Neuronal stem cell (in vitro differentiated cells): ENCODE measurements at regions not wholly inside any gene's neighbourhood (a gene's known extent, or its start where the extent isn't known, plus 50 kb on each side); places are given as distances from the start of the nearest gene placed in this dataset.

ENCODE experiments used
- DNase-seq: peaks from one replicate; pipeline ENCODE4 v3.0.0-alpha.2; 2013; ENCODE audit warnings: low spot score
- H2AFZ ChIP-seq: one replicate; pipeline ENCODE4 v1.6.1; 2013; ENCODE audit warnings: mild to moderate bottlenecking, low read length, inconsistent platforms
- H2AK5ac ChIP-seq: 2 replicates; pipeline ENCODE4 v1.6.1; 2013; ENCODE audit warnings: low read depth, mild to moderate bottlenecking, inconsistent platforms, low read length, moderate library complexity, mixed read lengths
- H2BK120ac ChIP-seq: 2 replicates; pipeline ENCODE4 v1.6.1; 2013; ENCODE audit warnings: low read depth, mild to moderate bottlenecking, inconsistent platforms, low read length, moderate library complexity, mixed read lengths
- H2BK12ac ChIP-seq: one replicate; pipeline ENCODE4 v1.6.1; 2013; ENCODE audit warnings: low read length, inconsistent platforms
- H2BK15ac ChIP-seq: 2 replicates; pipeline ENCODE4 v1.6.1; 2013; ENCODE audit warnings: mild to moderate bottlenecking, low read length, inconsistent platforms, mixed read lengths
- H2BK5ac ChIP-seq: one replicate; pipeline ENCODE4 v1.6.1; 2013; ENCODE audit warnings: inconsistent platforms, mild to moderate bottlenecking, low read length, moderate library complexity
- H3K14ac ChIP-seq: one replicate; pipeline ENCODE4 v1.6.1; 2013; ENCODE audit warnings: low read length, inconsistent platforms
- H3K18ac ChIP-seq: 2 replicates; pipeline ENCODE4 v1.6.1; 2013; ENCODE audit warnings: low read length, inconsistent platforms
- H3K23ac ChIP-seq: 2 replicates; pipeline ENCODE4 v1.6.1; 2013; ENCODE audit warnings: low read depth, mild to moderate bottlenecking, mixed read lengths, low read length, inconsistent platforms; ENCODE audit not compliant: poor library complexity
- H3K27ac ChIP-seq: replicated peaks from 3 replicates; pipeline ENCODE4 v1.5.1; 2013; ENCODE audit warnings: low read length, inconsistent platforms
- H3K27me3 ChIP-seq, 3 experiments: 2 replicates each; pipeline ENCODE4 v1.6.1; 2013; ENCODE audit warnings: low read length in 3 of 3, mild to moderate bottlenecking in 2 of 3, inconsistent platforms in 1 of 3, low read depth in 1 of 3, mixed read lengths in 1 of 3, moderate library complexity in 1 of 3; ENCODE audit not compliant: control insufficient read depth in 3 of 3, insufficient read depth in 3 of 3
- H3K36me3 ChIP-seq, 2 donors: replicated peaks in 1 of 2; 2 replicates each; pipeline ENCODE4 v1.6.1; 2013; ENCODE audit warnings: low read length in 2 of 2; ENCODE audit not compliant: control insufficient read depth in 2 of 2, insufficient read depth in 2 of 2
- H3K4ac ChIP-seq: 2 replicates; pipeline ENCODE4 v1.6.1; 2013; ENCODE audit warnings: inconsistent platforms, mild to moderate bottlenecking, low read length, moderate library complexity
- H3K4me1 ChIP-seq, 2 donors: 1 replicate in 1 of 2; 2 replicates in 1 of 2; pipeline ENCODE4 v1.6.1; 2013; ENCODE audit warnings: low read length in 2 of 2, low read depth in 1 of 2; ENCODE audit not compliant: control insufficient read depth in 2 of 2, insufficient read depth in 1 of 2
- H3K4me2 ChIP-seq: one replicate; pipeline ENCODE4 v1.6.1; 2013; ENCODE audit warnings: mild to moderate bottlenecking, low read length, inconsistent platforms; ENCODE audit not compliant: insufficient read depth, poor library complexity, severe bottlenecking
- H3K4me3 ChIP-seq, 2 donors: 2 replicates each; pipeline ENCODE4 v1.5.1; 2013; ENCODE audit warnings: low read length in 2 of 2, mild to moderate bottlenecking in 2 of 2, inconsistent platforms in 1 of 2, moderate library complexity in 1 of 2
- H3K79me1 ChIP-seq: one replicate; pipeline ENCODE4 v1.6.1; 2013; ENCODE audit warnings: low read depth, mild to moderate bottlenecking, inconsistent platforms, low read length, moderate library complexity
- H3K9ac ChIP-seq: one replicate; pipeline ENCODE4 v1.6.1; 2013; ENCODE audit warnings: mild to moderate bottlenecking, low read depth, low read length, inconsistent platforms; ENCODE audit not compliant: poor library complexity
- H3K9me3 ChIP-seq, 2 donors: replicated peaks in 1 of 2; 2 replicates each; pipeline versions ENCODE3 to v1.6.1; 2013; ENCODE audit warnings: low read length in 2 of 2, mild to moderate bottlenecking in 2 of 2, inconsistent platforms in 1 of 2, low read depth in 1 of 2, mixed read lengths in 1 of 2, moderate library complexity in 1 of 2; ENCODE audit not compliant: control insufficient read depth in 2 of 2, insufficient read depth in 1 of 2
- H4K8ac ChIP-seq: one replicate; pipeline ENCODE4 v1.6.1; 2013; ENCODE audit warnings: low read depth, mild to moderate bottlenecking, inconsistent platforms, low read length, moderate library complexity
- H4K91ac ChIP-seq: one replicate; pipeline ENCODE4 v1.6.1; 2013; ENCODE audit warnings: low read length, low read depth, mild to moderate bottlenecking, inconsistent platforms; ENCODE audit not compliant: poor library complexity
- WGBS, 2 donors: extraction: QIAGEN DNeasy Blood & Tissue Kit; methylation state at CpG; one replicate each; pipeline ENCODE4 v1.1.7; 2013; ENCODE audit warnings: missing lambda C conversion rate in 2 of 2, mixed read lengths in 1 of 2; ENCODE audit not compliant: insufficient read length in 2 of 2, insufficient replicate concordance in 1 of 2; ENCODE audit errors: extremely low coverage in 2 of 2; 5-methylcytosine and 5-hydroxymethylcytosine counted together

DNA sequence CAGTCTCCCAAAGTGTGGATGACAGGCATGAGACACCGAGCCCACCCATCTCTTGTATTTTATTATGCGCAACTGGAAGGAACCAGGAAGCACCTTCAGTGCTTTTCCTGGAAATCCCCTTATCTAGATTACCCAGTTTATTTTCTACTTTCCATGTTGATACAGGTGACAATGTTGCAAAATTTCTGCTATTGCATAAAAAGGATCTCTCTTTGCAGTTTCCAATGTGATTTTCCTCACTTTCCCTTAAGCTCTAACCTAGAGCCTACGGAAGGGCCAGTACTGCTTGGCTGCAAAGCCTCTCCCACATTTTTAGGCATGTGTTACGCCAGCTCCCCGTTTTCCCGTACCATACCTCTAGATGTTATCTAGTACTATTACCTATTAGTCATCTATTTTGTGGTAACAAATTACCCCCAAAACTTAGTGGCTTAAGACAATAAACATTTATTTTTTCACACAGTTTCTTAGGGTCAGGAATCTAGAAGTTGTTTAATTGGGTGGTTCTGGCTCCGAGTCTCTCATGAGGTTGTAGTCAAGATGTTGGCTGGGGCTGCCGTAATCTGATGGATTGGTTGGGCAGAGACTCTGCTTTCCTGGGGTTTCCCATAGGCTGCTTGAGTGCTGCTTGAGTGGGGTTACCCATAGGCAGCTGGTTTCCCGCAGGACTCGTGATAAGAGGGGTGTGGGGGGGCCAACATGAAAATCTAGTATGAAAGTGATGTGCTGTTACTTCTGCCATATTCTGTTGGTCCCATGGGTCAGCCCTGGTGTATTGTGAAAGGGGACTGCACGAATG lies 131.5 kb upstream of the HNRNPU start:
- no peak overlapping the region for H2BK15ac ChIP-seq
- peaks cover 0 to 7% of the 10 kb centered on the region in 2 donors for H3K9me3 ChIP-seq
- no peak overlapping the region for H2BK5ac ChIP-seq
- H3K4me2 ChIP-seq: no peak overlapping the region
- H3K27me3 ChIP-seq: no peaks in the 10 kb centered on the region
- no peaks in the 10 kb centered on the region for H3K36me3 ChIP-seq
- no peak overlapping the region for H2AK5ac ChIP-seq
- H3K14ac ChIP-seq: no peak overlapping the region
- H4K91ac ChIP-seq: no peak overlapping the region
- no peak overlapping the region for H3K4me3 ChIP-seq
- no peak overlapping the region for H2BK12ac ChIP-seq
- no peak overlapping the region for H2BK120ac ChIP-seq
- H3K9ac ChIP-seq: no peak overlapping the region
- no peak overlapping the region for H3K23ac ChIP-seq
- H2AFZ ChIP-seq: no peak overlapping the region
- H3K4ac ChIP-seq: no peak overlapping the region
- H3K79me1 ChIP-seq: no peaks in the 10 kb centered on the region
- H3K4me1 ChIP-seq: no peaks in the 10 kb centered on the region
- WGBS, 2 donors: no CpG with 5 or more reads among the region's 11 CpGs
- DNase-seq: no peak
- no peak overlapping the region for H4K8ac ChIP-seq
- no peak overlapping the region for H3K18ac ChIP-seq
- no peak overlapping the region for H3K27ac ChIP-seq

- no peak overlapping the region for H3K14ac ChIP-seq
- no peak overlapping the region for H3K27ac ChIP-seq
- no peak overlapping the region for H3K18ac ChIP-seq
- no peak overlapping the region for H2BK15ac ChIP-seq
- H3K4ac ChIP-seq: no peak overlapping the region
- no peaks in the 10 kb centered on the region for H3K27me3 ChIP-seq
- WGBS, 2 donors: no CpG with 5 or more reads among the region's 1 CpG
- no peak overlapping the region for H2BK120ac ChIP-seq
- H2AFZ ChIP-seq: no peak overlapping the region
- no peak overlapping the region for H2BK12ac ChIP-seq
- H3K9ac ChIP-seq: no peak overlapping the region
- peaks cover 3 to 10% of the 10 kb centered on the region in 2 donors for H3K9me3 ChIP-seq
- no peak overlapping the region for H3K4me2 ChIP-seq
- no peak overlapping the region for H3K23ac ChIP-seq
- peaks cover 0 to 2% of the 10 kb centered on the region in 2 donors for H3K36me3 ChIP-seq
- no peaks in the 10 kb centered on the region for H3K4me1 ChIP-seq
- no peaks in the 10 kb centered on the region for H3K79me1 ChIP-seq
- no peak overlapping the region for H2BK5ac ChIP-seq
- DNase-seq: no peak
- H4K91ac ChIP-seq: no peak overlapping the region
- no peak overlapping the region for H3K4me3 ChIP-seq
- no peak overlapping the region for H2AK5ac ChIP-seq
- H4K8ac ChIP-seq: no peak overlapping the region
These were observed 128.5 kb upstream of the HNRNPU start for GRCh38 chr1:244992833-244993232.

DNA sequence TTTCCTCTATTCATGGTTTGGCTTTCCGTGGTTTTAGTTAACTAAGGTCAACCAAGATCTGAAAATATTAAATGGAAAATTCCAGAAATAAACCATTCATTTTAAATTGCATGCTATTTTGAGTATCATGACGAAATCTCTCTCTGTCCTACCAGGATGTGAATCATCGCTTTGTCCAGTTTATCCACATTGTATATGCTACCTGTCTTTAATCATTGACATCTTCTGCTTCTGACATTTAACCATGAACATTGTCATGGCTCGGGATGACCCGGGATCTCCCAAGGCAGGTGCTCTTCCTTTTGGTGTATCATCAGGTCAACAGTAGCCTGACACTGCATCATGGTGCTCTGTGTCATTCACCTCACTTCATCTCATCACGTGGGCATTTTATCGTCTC lies 125.5 kb upstream of the HNRNPU start:
- Histone ChIP-seq H3K27me3 (no peaks in the 10 kb centered on the region), H3K9me3 (peaks cover 3 to 10% of the 10 kb centered on the region in 2 donors), H3K79me1 (no peaks in the 10 kb centered on the region), H3K4ac (no peak overlapping the region), H3K18ac (no peak overlapping the region), H3K23ac (no peak overlapping the region), H3K36me3 (peaks cover 0 to 2% of the 10 kb centered on the region in 2 donors), H4K91ac (no peak overlapping the region), H3K27ac (no peak overlapping the region), H2BK15ac (no peak overlapping the region), H3K9ac (no peak overlapping the region), H3K4me2 (no peak overlapping the region), H4K8ac (no peak overlapping the region), H2AK5ac (no peak overlapping the region), H2BK5ac (no peak overlapping the region), H2BK120ac (no peak overlapping the region), H3K14ac (no peak overlapping the region), H2AFZ (no peak overlapping the region), H3K4me3 (no peak overlapping the region), H2BK12ac (no peak overlapping the region), H3K4me1 (no peaks in the 10 kb centered on the region)
- no peak for DNase-seq
- WGBS, 2 donors: no CpG with 5 or more reads among the region's 7 CpGs

DNA sequence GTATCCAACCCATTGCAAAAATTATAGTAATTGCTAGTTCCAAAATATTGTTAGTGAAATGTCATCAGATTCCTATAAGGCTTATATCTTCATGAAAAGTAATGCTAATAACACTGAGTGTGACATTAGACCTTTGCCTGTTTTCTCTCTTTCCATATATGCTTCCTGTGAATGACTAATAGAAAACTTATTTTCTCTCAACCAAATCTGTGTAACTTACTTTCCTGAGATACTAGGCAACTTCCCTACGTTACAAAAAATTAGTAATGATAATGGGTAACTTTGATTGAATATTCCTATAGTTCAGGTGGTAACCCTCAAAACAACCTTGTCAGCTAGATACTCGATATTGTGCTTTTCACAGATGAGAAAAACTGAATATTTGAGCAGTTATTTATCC lies 124.2 kb upstream of the HNRNPU start:
- H3K4me1 ChIP-seq: no peaks in the 10 kb centered on the region
- H3K4me2 ChIP-seq: no peak overlapping the region
- no peaks in the 10 kb centered on the region for H3K79me1 ChIP-seq
- no peak overlapping the region for H2BK5ac ChIP-seq
- H3K27me3 ChIP-seq: no peaks in the 10 kb centered on the region
- H3K4me3 ChIP-seq: no peak overlapping the region
- no peak overlapping the region for H3K4ac ChIP-seq
- H2BK15ac ChIP-seq: no peak overlapping the region
- peaks cover 3 to 10% of the 10 kb centered on the region in 2 donors for H3K9me3 ChIP-seq
- peaks cover 0 to 2% of the 10 kb centered on the region in 2 donors for H3K36me3 ChIP-seq
- H3K18ac ChIP-seq: no peak overlapping the region
- H2AK5ac ChIP-seq: no peak overlapping the region
- no peak overlapping the region for H2BK120ac ChIP-seq
- whole genome bisulfite sequencing, 2 donors: no CpG with 5 or more reads among the region's 2 CpGs
- no peak overlapping the region for H3K14ac ChIP-seq
- H2AFZ ChIP-seq: no peak overlapping the region
- no peak overlapping the region for H3K27ac ChIP-seq
- H2BK12ac ChIP-seq: no peak overlapping the region
- no peak overlapping the region for H4K8ac ChIP-seq
- no peak overlapping the region for H3K9ac ChIP-seq
- no peak overlapping the region for H4K91ac ChIP-seq
- DNase-seq: no peak
- H3K23ac ChIP-seq: no peak overlapping the region
